Mucosa of descending colon (tissue), 3 donors: ENCODE measurements at regions not wholly inside any gene's neighbourhood (a gene's known extent, or its start where the extent isn't known, plus 50 kb on each side); places are given as distances from the start of the nearest gene placed in this dataset.

Source experiments
- ATAC-seq: fragments of 200-7000 bp; cut with Tn5 transposase; one replicate; pipeline ENCODE4 v1.9.1; 2020; ENCODE audit warnings: mild to moderate bottlenecking, moderate library complexity
- DNase-seq, 3 donors: peaks; one replicate each; pipeline ENCODE4 v3.0.0-alpha.2; 2020
- H3K36me3 ChIP-seq: fragments of 200-600 bp; one replicate; pipeline ENCODE4 v1.8.0; 2021; ENCODE audit warnings: low read depth, mild to moderate bottlenecking
- H3K4me1 ChIP-seq: fragments of 200-600 bp; one replicate; pipeline ENCODE4 v1.8.0; 2021; ENCODE audit warnings: low read depth, mild to moderate bottlenecking
- H3K4me3 ChIP-seq: fragments of 200-600 bp; one replicate; pipeline ENCODE4 v1.8.0; 2021; ENCODE audit warnings: mild to moderate bottlenecking
- H3K9me3 ChIP-seq: fragments of 200-600 bp; one replicate; pipeline ENCODE4 v1.8.0; 2021; ENCODE audit warnings: mild to moderate bottlenecking
- CTCF ChIP-seq: fragments of 200-600 bp; IDR thresholded peaks from one replicate; pipeline ENCODE4 v1.8.0; 2022; ENCODE audit warnings: antibody characterized with exemption, mild to moderate bottlenecking
- intact Hi-C, 2 donors: fragments of 100-400 bp; cut with DNase I in 1 of 2; cut with micrococcal nuclease in 1 of 2; formaldehyde crosslinking; loops; one replicate each; pipeline versions ENCODE4 v1.11.0 to v1.11.1; 2022; cut with DNase I, micrococcal nuclease
- donor health status: DM: no; HTN: no; CAD: no; lungs with moderate emphysema.
- donor health status: DM: no; HTN: no; CAD: no.
- donor health status: DM: no; HTN: yes; CAD: no.

GRCh38 chr4:20095805-20096541 lies 155.7 kb upstream of the SLIT2 start:
- no peak for DNase-seq
- no peak for TF ChIP-seq CTCF
- intact Hi-C loops: no loop called here
- Histone ChIP-seq H3K36me3 (no peaks in the 10 kb centered on the region), H3K9me3 (no peaks in the 10 kb centered on the region), H3K4me3 (no peak overlapping the region), H3K4me1 (no peaks in the 10 kb centered on the region)
- no peak for ATAC-seq

DNA sequence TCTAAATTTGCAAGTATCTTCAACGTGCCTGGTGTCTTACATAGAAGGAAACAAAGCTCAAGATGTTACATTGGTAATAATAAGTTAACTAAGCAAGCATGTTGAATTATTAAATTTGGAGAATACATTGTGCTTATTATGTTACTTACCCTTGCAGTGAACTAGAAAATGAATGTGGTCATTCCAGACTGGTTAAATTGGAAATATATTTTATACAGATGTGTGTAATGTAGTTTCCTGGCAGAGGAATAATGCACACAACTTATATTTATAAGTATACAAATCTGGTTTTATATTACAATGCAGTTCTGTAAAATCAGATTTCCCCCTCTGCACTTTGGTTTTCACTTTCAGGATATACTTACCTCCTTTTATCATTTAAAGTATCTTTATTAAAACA lies 159.9 kb upstream of the SLIT2 start:
- no peak for ATAC-seq
- intact Hi-C loops: no loop called here
- TF ChIP-seq CTCF: no peak

DNA sequence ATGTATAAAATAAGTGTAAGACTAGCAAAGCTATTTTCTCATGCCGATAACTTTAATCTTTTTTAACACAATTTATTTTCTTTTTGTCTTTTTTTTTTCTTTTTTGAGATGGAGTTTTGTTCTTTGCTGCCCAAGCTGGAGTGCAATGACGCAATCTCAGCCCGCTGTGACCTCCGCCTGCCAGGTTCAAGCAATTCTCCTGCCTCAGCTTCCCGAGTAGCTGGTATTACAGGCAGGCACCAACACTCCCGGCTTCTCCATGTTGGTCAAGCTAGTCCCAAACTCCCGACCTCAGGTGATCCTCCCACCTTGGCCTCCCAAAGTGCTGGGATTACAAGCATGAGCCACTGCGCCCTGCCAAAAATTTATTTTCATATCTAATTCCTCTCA lies 164.2 kb upstream of the SLIT2 start:
- Histone ChIP-seq H3K9me3 (no peaks in the 10 kb centered on the region), H3K4me3 (no peak overlapping the region), H3K4me1 (no peaks in the 10 kb centered on the region), H3K36me3 (no peaks in the 10 kb centered on the region)
- no peak for TF ChIP-seq CTCF
- intact Hi-C loops: no loop called here
- ATAC-seq: no peak
- DNase-seq: peak in 1 of 3 donors; percentile 25

More for the DNA sequence above, 159.9 kb upstream of the SLIT2 start:
- H3K4me3 ChIP-seq: no peak overlapping the region
- H3K4me1 ChIP-seq: no peaks in the 10 kb centered on the region
- no peaks in the 10 kb centered on the region for H3K9me3 ChIP-seq
- no peak for DNase-seq
- H3K36me3 ChIP-seq: no peaks in the 10 kb centered on the region

GRCh38 chr4:20086799-20087521 lies 164.7 kb upstream of the SLIT2 start:
- no peak for TF ChIP-seq CTCF
- Histone ChIP-seq H3K9me3 (no peaks in the 10 kb centered on the region), H3K4me3 (no peak overlapping the region), H3K36me3 (no peaks in the 10 kb centered on the region), H3K4me1 (no peaks in the 10 kb centered on the region)
- ATAC-seq (no peak), DNase-seq (no peak)
- intact Hi-C loops: no loop called here

GRCh38 chr4:20086067-20086798 lies 165.5 kb upstream of the SLIT2 start:
- no peak for ATAC-seq
- DNase-seq: no peak
- intact Hi-C loops: no loop called here
- Histone ChIP-seq H3K36me3 (no peaks in the 10 kb centered on the region), H3K4me1 (no peaks in the 10 kb centered on the region), H3K4me3 (no peak overlapping the region), H3K9me3 (no peaks in the 10 kb centered on the region)
- no peak for TF ChIP-seq CTCF
